DOHH2 (cell line): ENCODE measurements at regions not wholly inside any gene's neighbourhood (a gene's known extent, or its start where the extent isn't known, plus 50 kb on each side); places are given as distances from the start of the nearest gene placed in this dataset.

Source experiments
- H3F3A ChIP-seq: fragments of 200-600 bp; sonication (generic), shearing (Covaris generic); 2 replicates; pipeline ENCODE4 v1.6.0; 2016; ENCODE audit warnings: antibody characterized with exemption, mild to moderate bottlenecking; ENCODE audit not compliant: control insufficient read depth, insufficient read depth
- H3K27ac ChIP-seq: fragments of 200-600 bp; sonication (generic); 2 replicates; pipeline ENCODE4 v1.5.1; 2014; ENCODE audit warnings: low read depth, mild to moderate bottlenecking, low read length, moderate library complexity
- H3K27me3 ChIP-seq: fragments of 200-600 bp; sonication (generic); 2 replicates; pipeline ENCODE4 v1.6.1; 2014; ENCODE audit warnings: mild to moderate bottlenecking, low read length, mixed read lengths; ENCODE audit not compliant: control insufficient read depth
- H3K36me3 ChIP-seq: fragments of 200-600 bp; sonication (generic); 2 replicates; pipeline ENCODE4 v1.6.1; 2014; ENCODE audit warnings: mild to moderate bottlenecking, low read length, moderate library complexity, mixed read lengths; ENCODE audit not compliant: control insufficient read depth
- H3K4me1 ChIP-seq: fragments of 200-600 bp; sonication (generic); 2 replicates; pipeline ENCODE4 v1.6.1; 2014; ENCODE audit warnings: mild to moderate bottlenecking, low read length, mixed read lengths; ENCODE audit not compliant: control insufficient read depth
- H3K4me2 ChIP-seq: fragments of 200-600 bp; sonication (generic); 2 replicates; pipeline ENCODE4 v1.6.0; 2014; ENCODE audit warnings: mild to moderate bottlenecking, low read length, moderate library complexity
- H3K4me3 ChIP-seq: fragments of 200-600 bp; sonication (generic); 2 replicates; pipeline ENCODE4 v1.5.1; 2014; ENCODE audit warnings: mild to moderate bottlenecking, low read length, mixed read lengths
- H3K79me2 ChIP-seq: fragments of 200-600 bp; sonication (generic); 2 replicates; pipeline ENCODE4 v1.6.1; 2014; ENCODE audit warnings: mild to moderate bottlenecking, low read length, mixed read lengths; ENCODE audit not compliant: control insufficient read depth
- H3K9me2 ChIP-seq: fragments of 200-600 bp; sonication (generic); replicated peaks from 2 replicates; pipeline ENCODE4 v1.6.1; 2014; ENCODE audit warnings: mild to moderate bottlenecking, low read length, mixed read lengths; ENCODE audit not compliant: control insufficient read depth
- H3K9me3 ChIP-seq: fragments of 200-600 bp; sonication (generic); 2 replicates; pipeline ENCODE4 v1.6.1; 2014; ENCODE audit warnings: antibody characterized with exemption, low read length, mixed read lengths; ENCODE audit not compliant: control insufficient read depth, insufficient read depth
- H4K20me1 ChIP-seq: fragments of 200-600 bp; sonication (generic); 2 replicates; pipeline ENCODE4 v1.6.0; 2014; ENCODE audit warnings: low read depth, mild to moderate bottlenecking, antibody characterized with exemption, low read length, moderate library complexity; ENCODE audit not compliant: control insufficient read depth, insufficient read depth
- CTCF ChIP-seq: fragments of 200-600 bp; sonication (generic); IDR thresholded peaks from one replicate; pipeline ENCODE4 v1.5.1; 2014; ENCODE audit warnings: antibody characterized with exemption, mild to moderate bottlenecking, low read depth, low read length; ENCODE audit not compliant: poor library complexity, severe bottlenecking
- EZH2phosphoT487 ChIP-seq: fragments of 200-600 bp; sonication (generic); IDR thresholded peaks from 2 replicates; pipeline ENCODE4 v1.6.1; 2017; ENCODE audit warnings: borderline replicate concordance, mild to moderate bottlenecking, antibody characterized with exemption, low read length, moderate library complexity, mixed read lengths

DNA sequence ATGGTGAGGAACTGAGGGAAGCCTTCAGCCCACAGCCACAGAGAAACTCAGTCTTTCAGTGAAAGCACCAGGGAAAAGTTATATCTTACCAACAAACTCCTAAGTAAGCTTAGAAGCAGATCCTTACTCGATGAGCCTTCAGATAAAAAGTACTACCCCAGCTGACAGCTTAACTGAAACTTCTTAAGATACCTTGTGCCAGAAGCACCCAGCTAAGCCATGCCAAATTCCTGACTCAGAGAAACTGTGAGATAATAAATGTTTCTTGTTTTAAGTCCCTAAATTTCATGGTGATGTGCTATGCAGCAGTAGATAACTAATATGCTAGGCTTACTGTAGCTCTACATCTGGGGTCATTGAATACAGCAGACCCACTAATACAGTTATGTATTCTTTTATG lies 2025.0 kb downstream of the LRRC4C start:
- no peaks in the 10 kb centered on the region for H3K9me3 ChIP-seq
- H4K20me1 ChIP-seq, result no peaks in the 10 kb centered on the region
- H3K27ac ChIP-seq, result no peak overlapping the region
- H3K9me2 ChIP-seq, result no peaks in the 10 kb centered on the region
- no peaks in the 10 kb centered on the region for H3K27me3 ChIP-seq
- H3K4me1 ChIP-seq, result no peaks in the 10 kb centered on the region
- H3K36me3 ChIP-seq, result no peaks in the 10 kb centered on the region
- no peak overlapping the region for H3K4me3 ChIP-seq
- H3F3A ChIP-seq, result no peaks in the 10 kb centered on the region
- no peaks in the 10 kb centered on the region for H3K79me2 ChIP-seq
- H3K4me2 ChIP-seq, result no peak overlapping the region
- TF ChIP-seq EZH2phosphoT487, result no peak
- no peak for TF ChIP-seq CTCF

GRCh38 chr11:39432929-39433328 lies 2026.5 kb downstream of the LRRC4C start:
- Histone ChIP-seq H3K9me2 (no peaks in the 10 kb centered on the region), H3K9me3 (no peaks in the 10 kb centered on the region), H3K27me3 (no peaks in the 10 kb centered on the region), H3K79me2 (no peaks in the 10 kb centered on the region), H3K27ac (no peak overlapping the region), H3K4me2 (no peak overlapping the region), H3K4me1 (no peaks in the 10 kb centered on the region), H4K20me1 (no peaks in the 10 kb centered on the region), H3F3A (no peaks in the 10 kb centered on the region), H3K4me3 (no peak overlapping the region), H3K36me3 (no peaks in the 10 kb centered on the region)
- TF ChIP-seq EZH2phosphoT487 (no peak), CTCF (no peak)

DNA sequence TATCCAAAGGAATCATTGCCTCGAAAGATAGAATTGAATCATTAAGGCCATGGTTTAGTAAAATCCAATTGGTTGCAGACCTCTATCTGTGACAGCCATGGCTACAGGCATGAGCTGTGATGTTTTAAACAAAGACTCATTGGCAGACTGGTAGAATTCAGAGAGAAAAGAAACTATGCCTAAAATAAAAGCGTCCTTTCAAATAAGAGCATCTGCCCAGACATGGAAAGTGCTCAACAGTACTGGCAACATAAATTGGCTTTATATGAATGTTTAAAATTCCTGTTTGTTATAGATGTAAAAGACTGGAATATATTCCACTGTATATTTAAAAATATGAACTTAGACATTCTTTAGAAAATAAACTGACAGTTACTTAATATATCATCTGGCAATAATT lies 2034.2 kb downstream of the LRRC4C start:
- Histone ChIP-seq H3K9me2 (no peaks in the 10 kb centered on the region), H3K27me3 (no peaks in the 10 kb centered on the region), H3K36me3 (no peaks in the 10 kb centered on the region), H4K20me1 (no peaks in the 10 kb centered on the region), H3K79me2 (no peaks in the 10 kb centered on the region), H3K4me3 (no peak overlapping the region), H3K4me1 (no peaks in the 10 kb centered on the region), H3K27ac (no peak overlapping the region), H3K9me3 (no peaks in the 10 kb centered on the region), H3K4me2 (no peak overlapping the region), H3F3A (no peaks in the 10 kb centered on the region)
- TF ChIP-seq CTCF (no peak), EZH2phosphoT487 (no peak)

- Histone ChIP-seq H3K4me1 (no peaks in the 10 kb centered on the region), H3K27me3 (no peaks in the 10 kb centered on the region), H3K4me3 (no peak overlapping the region), H3K9me2 (no peaks in the 10 kb centered on the region), H3K27ac (no peak overlapping the region), H3K4me2 (no peak overlapping the region), H3K9me3 (no peaks in the 10 kb centered on the region), H3K79me2 (no peaks in the 10 kb centered on the region), H4K20me1 (no peaks in the 10 kb centered on the region), H3K36me3 (no peaks in the 10 kb centered on the region), H3F3A (no peaks in the 10 kb centered on the region)
- no peak for TF ChIP-seq EZH2phosphoT487
- no peak for TF ChIP-seq CTCF
These were observed 2047.3 kb downstream of the LRRC4C start for GRCh38 chr11:39412117-39412516.
